SU-DHL-6 (cell line): ENCODE measurements at regions not wholly inside any gene's neighbourhood (a gene's known extent, or its start where the extent isn't known, plus 50 kb on each side); places are given as distances from the start of the nearest gene placed in this dataset.

ENCODE experiments used
- H2AFZ ChIP-seq: fragments of 200-600 bp; sonication (generic); 2 replicates; pipeline ENCODE4 v1.6.1; 2014; ENCODE audit warnings: low read depth, mild to moderate bottlenecking, moderate library complexity, mixed read lengths, antibody characterized with exemption, low read length; ENCODE audit not compliant: severe bottlenecking
- H3F3A ChIP-seq: fragments of 200-600 bp; shearing (Covaris generic); 2 replicates; pipeline ENCODE4 v1.6.0; 2016; ENCODE audit warnings: antibody characterized with exemption, mild to moderate bottlenecking; ENCODE audit not compliant: insufficient read depth
- H3K27ac ChIP-seq: fragments of 200-600 bp; sonication (generic); 2 replicates; pipeline ENCODE4 v1.5.1; 2016; ENCODE audit warnings: low read depth, mild to moderate bottlenecking, low read length, moderate library complexity, mixed read lengths
- H3K27me3 ChIP-seq: fragments of 200-600 bp; sonication (generic), shearing (Covaris generic); 2 replicates; pipeline ENCODE4 v1.6.0; 2014; ENCODE audit warnings: mild to moderate bottlenecking, low read length
- H3K36me3 ChIP-seq: fragments of 200-600 bp; sonication (generic); 2 replicates; pipeline ENCODE4 v1.6.1; 2014; ENCODE audit warnings: mild to moderate bottlenecking, low read length, mixed read lengths
- H3K4me2 ChIP-seq: fragments of 300-600, 200-600 bp; shearing (Covaris generic), sonication (generic); 2 replicates; pipeline ENCODE4 v1.6.0; 2014; ENCODE audit warnings: low read length, low read depth, mild to moderate bottlenecking; ENCODE audit not compliant: poor library complexity, severe bottlenecking
- H3K4me3 ChIP-seq: fragments of 200-600 bp; sonication (generic); 2 replicates; pipeline ENCODE4 v1.5.1; 2014; ENCODE audit warnings: antibody characterized with exemption, low read length, mild to moderate bottlenecking, mixed read lengths; ENCODE audit not compliant: insufficient read depth, poor library complexity, severe bottlenecking
- H3K79me2 ChIP-seq: fragments of 200-600 bp; sonication (generic); 2 replicates; pipeline ENCODE4 v1.6.1; 2014; ENCODE audit warnings: mild to moderate bottlenecking, low read length, moderate library complexity; ENCODE audit not compliant: insufficient read depth
- H3K9ac ChIP-seq: fragments of 200-600 bp; sonication (generic); 2 replicates; pipeline ENCODE4 v1.7.0; 2014; ENCODE audit warnings: mild to moderate bottlenecking, low read length
- H3K9me2 ChIP-seq: fragments of 200-600 bp; sonication (generic); replicated peaks from 2 replicates; pipeline ENCODE4 v1.6.1; 2014; ENCODE audit warnings: low read length; ENCODE audit not compliant: insufficient read depth
- H3K9me3 ChIP-seq: fragments of 200-600 bp; sonication (generic); 2 replicates; pipeline ENCODE4 v1.6.1; 2014; ENCODE audit warnings: low read length, mixed read lengths; ENCODE audit not compliant: insufficient read depth
- H4K20me1 ChIP-seq: fragments of 200-600 bp; sonication (generic); 2 replicates; pipeline ENCODE4 v1.6.1; 2014; ENCODE audit warnings: low read depth, mild to moderate bottlenecking, antibody characterized with exemption, low read length, moderate library complexity, mixed read lengths
- EZH2phosphoT487 ChIP-seq: fragments of 200-600 bp; sonication (generic), shearing (Covaris generic); conservative IDR thresholded peaks from 2 replicates; pipeline ENCODE4 v1.6.1; 2018; ENCODE audit warnings: mild to moderate bottlenecking, antibody characterized with exemption, low read length, moderate library complexity, mixed read lengths
- TF ChIP-seq, protein P1 (sequence below): fragments of 200-600 bp; sonication (generic); IDR thresholded peaks from one replicate; pipeline ENCODE4 v1.5.1; 2017; ENCODE audit warnings: antibody characterized with exemption, mild to moderate bottlenecking, low read length, moderate library complexity; ENCODE audit not compliant: insufficient read depth, poor library complexity, severe bottlenecking

DNA sequence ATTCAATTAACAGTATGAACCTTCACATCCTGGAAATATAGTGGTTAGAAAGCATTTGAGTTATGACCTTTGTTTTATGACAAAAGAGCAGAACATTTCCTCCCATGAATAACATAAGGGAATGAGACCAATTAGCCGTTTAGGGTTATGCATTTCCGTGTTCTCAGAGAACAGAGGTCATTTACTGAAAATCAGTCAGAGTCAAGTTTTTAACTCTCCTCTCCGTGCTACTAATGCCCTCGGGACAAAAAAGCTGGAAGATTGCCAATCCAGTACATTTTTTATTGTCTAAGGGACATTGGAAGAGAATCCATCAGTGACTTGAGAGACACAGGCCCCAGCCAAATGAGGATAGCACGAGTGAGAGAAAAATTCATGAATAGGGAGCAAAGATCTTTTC, 632.7 kb downstream of the RFPL4B start:
- Histone ChIP-seq H3K36me3 (no peaks in the 10 kb centered on the region), H3K79me2 (no peaks in the 10 kb centered on the region), H3K27me3 (no peaks in the 10 kb centered on the region), H3K4me3 (no peak overlapping the region), H3K4me2 (no peak overlapping the region), H3K9ac (no peak overlapping the region), H3K9me3 (no peaks in the 10 kb centered on the region), H3F3A (no peaks in the 10 kb centered on the region), H4K20me1 (no peaks in the 10 kb centered on the region), H3K27ac (no peak overlapping the region), H2AFZ (no peak overlapping the region), H3K9me2 (no peaks in the 10 kb centered on the region)
- TF ChIP-seq, protein P1, sequence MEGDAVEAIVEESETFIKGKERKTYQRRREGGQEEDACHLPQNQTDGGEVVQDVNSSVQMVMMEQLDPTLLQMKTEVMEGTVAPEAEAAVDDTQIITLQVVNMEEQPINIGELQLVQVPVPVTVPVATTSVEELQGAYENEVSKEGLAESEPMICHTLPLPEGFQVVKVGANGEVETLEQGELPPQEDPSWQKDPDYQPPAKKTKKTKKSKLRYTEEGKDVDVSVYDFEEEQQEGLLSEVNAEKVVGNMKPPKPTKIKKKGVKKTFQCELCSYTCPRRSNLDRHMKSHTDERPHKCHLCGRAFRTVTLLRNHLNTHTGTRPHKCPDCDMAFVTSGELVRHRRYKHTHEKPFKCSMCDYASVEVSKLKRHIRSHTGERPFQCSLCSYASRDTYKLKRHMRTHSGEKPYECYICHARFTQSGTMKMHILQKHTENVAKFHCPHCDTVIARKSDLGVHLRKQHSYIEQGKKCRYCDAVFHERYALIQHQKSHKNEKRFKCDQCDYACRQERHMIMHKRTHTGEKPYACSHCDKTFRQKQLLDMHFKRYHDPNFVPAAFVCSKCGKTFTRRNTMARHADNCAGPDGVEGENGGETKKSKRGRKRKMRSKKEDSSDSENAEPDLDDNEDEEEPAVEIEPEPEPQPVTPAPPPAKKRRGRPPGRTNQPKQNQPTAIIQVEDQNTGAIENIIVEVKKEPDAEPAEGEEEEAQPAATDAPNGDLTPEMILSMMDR = no peak
- no peak for TF ChIP-seq EZH2phosphoT487

DNA sequence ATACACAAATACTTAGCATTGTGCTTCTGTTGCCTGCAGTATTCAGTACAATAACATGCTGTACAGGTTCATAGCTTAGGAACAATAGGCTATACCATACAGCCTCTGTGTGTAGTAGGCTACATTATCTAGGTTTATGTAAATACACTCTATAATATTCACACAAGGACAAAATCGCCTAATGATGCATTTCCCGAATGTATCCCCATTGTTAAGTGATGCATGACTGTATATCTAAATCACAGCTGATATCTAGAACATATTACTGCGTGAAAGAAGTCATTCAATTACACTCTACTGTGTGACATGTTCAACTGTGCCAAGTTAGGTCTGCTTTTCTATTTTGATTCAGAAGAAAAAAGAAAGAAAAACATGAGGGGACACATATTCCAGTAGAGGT, 633.5 kb downstream of the RFPL4B start:
- Histone ChIP-seq H2AFZ (no peak overlapping the region), H3K4me3 (no peak overlapping the region), H3K4me2 (no peak overlapping the region), H3K9me2 (no peaks in the 10 kb centered on the region), H3K27me3 (no peaks in the 10 kb centered on the region), H3K79me2 (no peaks in the 10 kb centered on the region), H3K36me3 (no peaks in the 10 kb centered on the region), H3K9ac (no peak overlapping the region), H3F3A (no peaks in the 10 kb centered on the region), H3K27ac (no peak overlapping the region), H4K20me1 (no peaks in the 10 kb centered on the region), H3K9me3 (no peaks in the 10 kb centered on the region)
- TF ChIP-seq EZH2phosphoT487 = no peak
- TF ChIP-seq, protein P1 = no peak

DNA sequence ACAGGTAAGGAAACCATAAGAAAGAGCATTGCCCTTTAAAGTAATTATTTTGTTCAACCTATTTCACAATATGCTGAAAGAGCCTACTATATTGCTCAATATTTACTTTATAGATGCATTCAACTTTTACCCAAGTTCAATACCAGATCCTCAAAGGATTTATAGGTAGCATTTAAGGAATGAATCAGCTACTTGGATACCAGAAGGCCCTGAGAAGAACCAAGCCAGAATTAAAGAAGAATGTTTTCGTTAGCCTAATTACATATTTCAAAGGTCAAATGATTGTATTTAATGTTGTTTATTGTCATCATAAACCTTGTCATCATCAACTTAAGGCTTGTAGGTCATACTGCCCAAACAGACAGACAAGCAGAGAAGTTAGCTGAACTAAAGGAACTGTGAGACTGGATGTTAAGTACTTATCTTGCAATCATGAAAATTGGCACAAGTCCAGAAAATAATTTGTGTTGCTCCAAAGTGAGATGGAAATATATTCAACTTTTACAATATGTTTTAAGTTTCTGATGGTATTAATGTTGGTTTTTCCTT, 636.7 kb downstream of the RFPL4B start:
- Histone ChIP-seq H3K27ac (no peak overlapping the region), H2AFZ (no peak overlapping the region), H3K9me2 (no peaks in the 10 kb centered on the region), H3K4me3 (no peak overlapping the region), H4K20me1 (no peaks in the 10 kb centered on the region), H3K9me3 (no peaks in the 10 kb centered on the region), H3K36me3 (no peaks in the 10 kb centered on the region), H3K79me2 (no peaks in the 10 kb centered on the region), H3K4me2 (no peak overlapping the region), H3F3A (no peaks in the 10 kb centered on the region), H3K27me3 (no peaks in the 10 kb centered on the region), H3K9ac (no peak overlapping the region)
- TF ChIP-seq, protein P1 = no peak
- TF ChIP-seq EZH2phosphoT487 = no peak
